ENCODE measurements at regions not wholly inside any gene's neighbourhood (a gene's known extent, or its start where the extent isn't known, plus 50 kb on each side); places are given as distances from the start of the nearest gene placed in this dataset.

DNA sequence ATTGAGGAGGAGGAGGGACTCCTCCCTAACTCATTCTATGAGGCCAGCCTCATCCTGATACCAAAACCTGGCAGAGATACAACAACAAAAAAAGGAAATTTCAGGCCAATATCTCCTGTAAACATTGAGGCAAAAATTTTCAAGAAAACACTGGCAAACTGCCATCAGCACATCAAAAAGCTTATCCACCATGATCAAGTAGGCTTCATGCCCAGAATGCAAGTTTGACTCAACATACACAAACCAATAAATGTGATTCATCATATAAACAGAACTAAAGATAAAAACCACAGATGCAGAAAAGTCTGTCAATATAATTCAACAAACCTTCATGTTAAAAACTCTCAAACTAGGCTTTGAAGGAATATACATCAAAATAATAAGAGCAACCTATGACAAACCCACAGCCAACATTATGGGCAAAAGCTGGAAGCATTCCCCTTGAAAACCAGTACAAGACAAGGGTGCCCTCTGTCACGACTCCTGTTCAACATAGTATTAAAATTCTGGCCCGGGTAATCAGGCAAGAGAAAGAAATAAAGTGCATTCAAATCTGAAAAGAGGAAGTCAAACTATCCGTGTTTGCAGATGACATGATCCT is 1014.3 kb downstream of the CBLN2 start:
- H3K9me3 ChIP-seq (ENCODE audit: control insufficient read depth, low read depth, low read length) = no peaks in the 10 kb centered on the region
- H3K9ac ChIP-seq (ENCODE audit: control insufficient read depth, extremely low read depth, insufficient read depth, low read length) = no peak overlapping the region
- TF ChIP-seq CTCF (optimal IDR thresholded peaks at IDR 0.05 in 1 of 3, IDR thresholded peaks at IDR 0.05 in 1 of 3, conservative IDR thresholded peaks at IDR 0.05 in 1 of 3; ENCODE audit: extremely low read depth in 1 of 3, insufficient read depth in 2 of 3, low read length in 3 of 3) (no peak), EZH2 (IDR thresholded peaks at IDR 0.05; ENCODE audit: low read length) (no peak)
- no peaks in the 10 kb centered on the region for H3K36me3 ChIP-seq (ENCODE audit: control insufficient read depth in 2 of 2, extremely low read depth in 1 of 2, insufficient read depth in 2 of 2, low read length in 2 of 2)
- no peaks in the 10 kb centered on the region for H4K20me1 ChIP-seq (ENCODE audit: control insufficient read depth, extremely low read depth, insufficient read depth, low read length)
- no peak overlapping the region for H3K27ac ChIP-seq (ENCODE audit: control insufficient read depth, insufficient read depth, low read length)
- no peak overlapping the region for H3K4me3 ChIP-seq (ENCODE audit: control insufficient read depth in 2 of 3, extremely low read depth in 1 of 3, insufficient read depth in 2 of 3, low read depth in 1 of 3, low read length in 3 of 3)
- dilution Hi-C loops (cut with MboI; ENCODE audit: extremely low pct_ligation_motif_present, low sequenced_read_pairs) = no loop called here
- H3K27me3 ChIP-seq (ENCODE audit: control insufficient read depth, extremely low read depth, insufficient read depth, low read length) = no peaks in the 10 kb centered on the region
- no peak overlapping the region for H3K4me2 ChIP-seq (ENCODE audit: control insufficient read depth, extremely low read depth, insufficient read depth, low read depth, low read length)
- FAIRE-seq (no peak), DNase-seq (ENCODE audit: low read depth, low spot score) (no peak)
- no peak overlapping the region for H2AFZ ChIP-seq (ENCODE audit: control insufficient read depth, low read length)
- no peaks in the 10 kb centered on the region for H3K79me2 ChIP-seq (ENCODE audit: control insufficient read depth, insufficient read depth, low read length)
- no peaks in the 10 kb centered on the region for H3K4me1 ChIP-seq (ENCODE audit: control insufficient read depth, extremely low read depth, insufficient read depth, low read length)
- H3K9me1 ChIP-seq (ENCODE audit: control insufficient read depth, extremely low read depth, insufficient read depth, low read length) = no peaks in the 10 kb centered on the region

DNA sequence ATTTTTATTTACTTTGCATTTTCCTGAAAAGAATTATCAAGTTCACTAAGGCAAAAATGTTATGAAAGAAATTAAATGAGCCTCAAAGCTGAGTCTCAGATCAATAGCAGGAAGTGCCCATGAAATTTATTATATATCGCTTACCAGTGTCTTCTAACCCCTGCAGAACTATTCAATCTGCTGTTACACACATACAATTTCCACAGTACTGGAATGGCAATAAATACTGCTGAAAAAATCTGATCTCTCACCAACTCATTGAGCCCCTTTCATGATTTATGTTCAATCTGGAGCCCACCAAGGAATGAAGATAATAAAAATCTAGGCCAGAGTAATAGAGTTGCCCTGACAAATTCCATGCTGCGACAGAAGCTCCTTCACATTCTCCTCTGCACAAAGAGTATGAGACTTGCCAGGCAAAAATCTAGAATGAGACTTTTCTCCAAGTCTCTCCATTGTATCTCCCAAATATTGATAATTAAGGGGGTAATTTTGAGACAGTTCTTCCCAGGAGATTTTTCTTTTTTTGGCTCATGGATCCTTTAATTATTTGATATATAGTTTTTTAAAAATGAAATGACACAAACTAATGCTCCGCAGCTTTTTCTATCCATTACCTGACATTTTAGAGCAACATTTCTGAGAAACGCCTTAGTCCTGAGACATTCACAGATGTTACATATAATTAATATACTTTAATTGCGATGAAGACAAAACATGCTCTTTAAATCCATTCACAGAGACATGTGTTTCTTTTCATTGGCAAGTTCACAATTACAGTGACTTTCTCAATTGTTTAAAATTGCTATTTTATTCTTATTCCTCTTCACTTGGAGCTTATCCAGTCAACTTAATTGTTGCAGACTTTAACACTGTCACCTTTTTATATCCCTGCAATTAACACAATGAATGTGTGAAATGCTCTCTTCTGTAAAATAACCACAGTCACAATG is 1020.4 kb downstream of the CBLN2 start:
- TF ChIP-seq EZH2 (IDR thresholded peaks at IDR 0.05; ENCODE audit: low read length) = no peak
- no peak for TF ChIP-seq CTCF (optimal IDR thresholded peaks at IDR 0.05 in 1 of 3, IDR thresholded peaks at IDR 0.05 in 1 of 3, conservative IDR thresholded peaks at IDR 0.05 in 1 of 3; ENCODE audit: extremely low read depth in 1 of 3, insufficient read depth in 2 of 3, low read length in 3 of 3)
- Histone ChIP-seq H3K79me2 (ENCODE audit: control insufficient read depth, insufficient read depth, low read length) (no peaks in the 10 kb centered on the region), H3K27me3 (ENCODE audit: control insufficient read depth, extremely low read depth, insufficient read depth, low read length) (no peaks in the 10 kb centered on the region), H3K36me3 (ENCODE audit: control insufficient read depth in 2 of 2, extremely low read depth in 1 of 2, insufficient read depth in 2 of 2, low read length in 2 of 2) (no peaks in the 10 kb centered on the region), H3K27ac (ENCODE audit: control insufficient read depth, insufficient read depth, low read length) (no peak overlapping the region), H3K4me3 (ENCODE audit: control insufficient read depth in 2 of 3, extremely low read depth in 1 of 3, insufficient read depth in 2 of 3, low read depth in 1 of 3, low read length in 3 of 3) (no peak overlapping the region), H3K9ac (ENCODE audit: control insufficient read depth, extremely low read depth, insufficient read depth, low read length) (no peak overlapping the region), H3K4me2 (ENCODE audit: control insufficient read depth, extremely low read depth, insufficient read depth, low read depth, low read length) (no peak overlapping the region), H3K9me3 (ENCODE audit: control insufficient read depth, low read depth, low read length) (peaks cover 3% of the 10 kb centered on the region), H4K20me1 (ENCODE audit: control insufficient read depth, extremely low read depth, insufficient read depth, low read length) (no peaks in the 10 kb centered on the region), H2AFZ (ENCODE audit: control insufficient read depth, low read length) (no peak overlapping the region), H3K4me1 (ENCODE audit: control insufficient read depth, extremely low read depth, insufficient read depth, low read length) (no peaks in the 10 kb centered on the region), H3K9me1 (ENCODE audit: control insufficient read depth, extremely low read depth, insufficient read depth, low read length) (no peaks in the 10 kb centered on the region)
- DNase-seq (ENCODE audit: low read depth, low spot score) (no peak), FAIRE-seq (no peak)
- dilution Hi-C loops (cut with MboI; ENCODE audit: extremely low pct_ligation_motif_present, low sequenced_read_pairs) = no loop called here
